Prostate gland (tissue), 2 donors: ENCODE measurements at regions not wholly inside any gene's neighbourhood (a gene's known extent, or its start where the extent isn't known, plus 50 kb on each side); places are given as distances from the start of the nearest gene placed in this dataset.
"Not testable (repeated sequence)": the region's sequence is repeated elsewhere in the genome, so short reads cannot be mapped to it uniquely, and the experiment has no call there.

Experiments used
- DNase-seq: peaks from one replicate; pipeline ENCODE4 v3.0.0-alpha.2; 2019; ENCODE audit warnings: low spot score
- H3K27ac ChIP-seq, 2 donors: fragments of 200-600 bp; sonication (generic); 2 replicates each; pipeline ENCODE4 v1.5.1; 2017 to 2019
- H3K27me3 ChIP-seq: fragments of 200-600 bp; sonication (generic); replicated peaks from 2 replicates; pipeline ENCODE4 v1.5.1; 2019; ENCODE audit not compliant: insufficient read depth
- H3K36me3 ChIP-seq, 2 donors: fragments of 200-600 bp; sonication (generic); 1 replicate in 1 of 2; 2 replicates in 1 of 2; pipeline versions ENCODE4 v1.5.1 to v1.8.1; 2017 to 2019
- H3K4me1 ChIP-seq: fragments of 200-600 bp; sonication (generic); replicated peaks from 2 replicates; pipeline ENCODE4 v1.5.1; 2019
- H3K4me3 ChIP-seq, 2 donors: fragments of 200-600 bp; sonication (generic); 2 replicates each; pipeline ENCODE4 v1.5.1; 2017 to 2019
- H3K9me3 ChIP-seq: fragments of 200-600 bp; sonication (generic); 2 replicates; pipeline ENCODE4 v1.5.1; 2017
- POLR2A ChIP-seq: fragments of 450-650 bp; IDR thresholded peaks from one replicate; pipeline ENCODE4 v1.6.1; 2016; ENCODE audit warnings: antibody characterized with exemption, mild to moderate bottlenecking
- POLR2AphosphoS5 ChIP-seq: sonication (generic); formaldehyde crosslinking; IDR thresholded peaks from one replicate; pipeline ENCODE4 v1.6.1; 2017; ENCODE audit warnings: antibody characterized with exemption
- WGBS: methylation state at CpG from one replicate; pipeline ENCODE4 v1.1.5; 2018; 5-methylcytosine and 5-hydroxymethylcytosine counted together
- intact Hi-C: fragments of 100-400 bp; cut with DNase I; formaldehyde crosslinking; loops from one replicate; pipeline ENCODE4 v1.14.2; 2022
- TF ChIP-seq, protein P1 (sequence below), 4 experiments: fragments of 200-600 bp in 2 of 4; fragments of 450-650 bp in 2 of 4; sonication (generic) in 2 of 4; IDR thresholded peaks; 1 replicate in 3 of 4; 2 replicates in 1 of 4; pipeline ENCODE4 v1.5.1; 2016 to 2019; ENCODE audit warnings: antibody characterized with exemption in 4 of 4, mild to moderate bottlenecking in 2 of 4, moderate library complexity in 2 of 4

DNA sequence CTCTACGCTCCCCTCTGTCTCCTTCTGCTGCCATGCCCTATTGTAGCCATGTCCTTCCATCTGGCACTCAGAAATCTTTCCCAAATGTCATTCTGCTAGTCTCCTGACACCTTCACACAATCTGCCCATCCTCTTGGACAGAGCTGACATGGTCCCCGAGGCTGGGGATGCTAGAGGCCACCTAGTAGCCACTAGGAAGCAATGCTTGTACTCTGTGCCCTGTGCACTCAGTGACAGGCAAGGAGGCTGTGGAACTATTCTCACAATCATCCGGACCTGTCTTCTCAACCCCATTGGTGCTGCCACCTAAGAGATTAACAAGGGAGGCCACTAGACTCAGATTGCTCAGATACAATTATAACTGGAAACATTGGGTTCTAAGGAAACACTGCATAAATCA is 112.6 kb upstream of the TMEM164 start:
- Histone ChIP-seq H3K36me3 (no peaks in the 10 kb centered on the region), H3K4me3 (no peak overlapping the region), H3K9me3 (no peaks in the 10 kb centered on the region), H3K27me3 (no peaks in the 10 kb centered on the region), H3K4me1 (no peaks in the 10 kb centered on the region), H3K27ac (no peak overlapping the region)
- TF ChIP-seq POLR2AphosphoS5 = no peak
- TF ChIP-seq POLR2A = no peak
- TF ChIP-seq, protein P1, sequence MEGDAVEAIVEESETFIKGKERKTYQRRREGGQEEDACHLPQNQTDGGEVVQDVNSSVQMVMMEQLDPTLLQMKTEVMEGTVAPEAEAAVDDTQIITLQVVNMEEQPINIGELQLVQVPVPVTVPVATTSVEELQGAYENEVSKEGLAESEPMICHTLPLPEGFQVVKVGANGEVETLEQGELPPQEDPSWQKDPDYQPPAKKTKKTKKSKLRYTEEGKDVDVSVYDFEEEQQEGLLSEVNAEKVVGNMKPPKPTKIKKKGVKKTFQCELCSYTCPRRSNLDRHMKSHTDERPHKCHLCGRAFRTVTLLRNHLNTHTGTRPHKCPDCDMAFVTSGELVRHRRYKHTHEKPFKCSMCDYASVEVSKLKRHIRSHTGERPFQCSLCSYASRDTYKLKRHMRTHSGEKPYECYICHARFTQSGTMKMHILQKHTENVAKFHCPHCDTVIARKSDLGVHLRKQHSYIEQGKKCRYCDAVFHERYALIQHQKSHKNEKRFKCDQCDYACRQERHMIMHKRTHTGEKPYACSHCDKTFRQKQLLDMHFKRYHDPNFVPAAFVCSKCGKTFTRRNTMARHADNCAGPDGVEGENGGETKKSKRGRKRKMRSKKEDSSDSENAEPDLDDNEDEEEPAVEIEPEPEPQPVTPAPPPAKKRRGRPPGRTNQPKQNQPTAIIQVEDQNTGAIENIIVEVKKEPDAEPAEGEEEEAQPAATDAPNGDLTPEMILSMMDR (IDR thresholded peaks at IDR 0.05) = no peak
- intact Hi-C loops = no loop called here
- DNase-seq = no peak
- WGBS = 96% methylated on average over 3 of the region's 3 CpGs

DNA sequence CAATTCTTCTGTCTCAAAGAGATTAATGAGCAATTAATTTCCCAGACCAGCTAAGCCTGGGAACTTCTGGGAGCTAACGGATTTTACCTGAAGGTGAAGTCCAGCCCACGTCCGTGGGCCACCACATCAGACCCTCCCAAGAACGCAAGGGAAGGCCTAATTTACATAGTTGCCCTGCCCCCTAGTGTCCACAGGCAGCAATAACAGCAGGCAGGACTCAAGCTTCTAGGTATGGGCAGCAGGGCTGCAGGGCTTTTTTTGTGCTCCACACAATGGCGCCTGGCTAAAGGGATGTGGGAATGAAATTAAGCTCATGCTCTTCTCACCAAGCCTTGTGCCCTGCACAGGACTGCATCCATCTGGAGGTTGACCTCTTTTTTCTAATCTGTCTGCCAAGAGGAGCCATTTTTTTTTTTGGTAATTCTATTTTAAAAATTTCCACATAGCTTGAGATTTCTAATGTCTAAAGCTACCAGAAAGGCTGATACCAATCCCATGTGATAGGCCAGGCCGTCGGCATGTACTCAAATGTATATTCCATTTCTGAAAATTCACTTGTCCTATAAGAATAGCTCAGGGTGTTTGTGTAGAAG is 111.9 kb upstream of the TMEM164 start:
- 61% methylated on average over 3 of the region's 7 CpGs for WGBS
- intact Hi-C loops = no loop called here
- Histone ChIP-seq H3K4me3 (no peak overlapping the region), H3K36me3 (no peaks in the 10 kb centered on the region), H3K27ac (no peak overlapping the region), H3K27me3 (no peaks in the 10 kb centered on the region), H3K4me1 (no peaks in the 10 kb centered on the region), H3K9me3 (no peaks in the 10 kb centered on the region)
- no peak for TF ChIP-seq POLR2A
- TF ChIP-seq, protein P1 (IDR thresholded peaks at IDR 0.05) = peak; percentile 25 to 60 (median 48)
- DNase-seq = peak; percentile 20

DNA sequence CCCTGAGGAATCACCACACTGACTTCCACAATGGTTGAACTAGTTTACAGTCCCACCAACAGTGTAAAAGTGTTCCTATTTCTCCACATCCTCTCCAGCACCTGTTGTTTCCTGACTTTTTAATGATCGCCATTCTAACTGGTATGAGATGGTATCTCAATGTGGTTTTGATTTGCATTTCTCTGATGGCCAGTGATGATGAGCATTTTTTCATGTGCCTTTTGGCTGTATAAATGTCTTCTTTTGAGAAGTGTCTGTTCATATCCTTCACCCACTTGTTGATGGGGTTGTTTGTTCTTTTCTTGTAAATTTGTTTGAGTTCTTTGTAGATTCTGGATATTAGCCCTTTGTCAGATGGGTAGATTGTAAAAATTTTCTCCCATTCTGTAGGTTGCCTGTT is 106.9 kb upstream of the TMEM164 start:
- WGBS = no CpG with 5 or more reads among the region's 1 CpG
- H3K9me3 ChIP-seq, H3K27me3 ChIP-seq, DNase-seq, H3K4me3 ChIP-seq, intact Hi-C loops, H3K27ac ChIP-seq, H3K36me3 ChIP-seq, H3K4me1 ChIP-seq: not testable (repeated sequence)

DNA sequence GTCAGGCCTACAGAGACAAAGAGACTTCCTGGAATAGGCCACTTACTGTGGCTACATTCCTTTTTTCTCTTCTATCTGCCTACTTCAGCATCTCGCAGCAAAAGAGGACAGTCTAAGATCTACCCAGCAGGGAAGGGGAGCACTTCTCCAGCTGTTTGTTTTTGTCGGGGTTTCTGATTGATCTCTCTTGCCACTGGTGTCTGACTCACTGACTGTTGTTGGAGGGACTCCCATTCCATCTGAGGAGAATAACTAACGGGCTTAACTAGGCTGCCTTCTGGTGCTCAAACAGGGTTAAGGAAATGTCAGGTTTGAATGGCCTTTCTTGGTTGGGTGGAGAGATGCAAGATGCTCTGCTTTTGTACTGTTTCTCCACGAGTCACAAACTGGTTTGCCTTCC is 100.2 kb upstream of the TMEM164 start:
- H3K4me1 ChIP-seq = no peaks in the 10 kb centered on the region
- no peak overlapping the region for H3K27ac ChIP-seq
- no peak for DNase-seq
- H3K4me3 ChIP-seq = no peak overlapping the region
- no peaks in the 10 kb centered on the region for H3K36me3 ChIP-seq
- WGBS = 61% methylated on average over 4 of the region's 4 CpGs
- TF ChIP-seq, protein P1 (IDR thresholded peaks at IDR 0.05) = no peak
- TF ChIP-seq POLR2A = no peak
- TF ChIP-seq POLR2AphosphoS5 = no peak
- H3K27me3 ChIP-seq = no peaks in the 10 kb centered on the region
- H3K9me3 ChIP-seq = no peaks in the 10 kb centered on the region
- intact Hi-C loops = no loop called here

DNA sequence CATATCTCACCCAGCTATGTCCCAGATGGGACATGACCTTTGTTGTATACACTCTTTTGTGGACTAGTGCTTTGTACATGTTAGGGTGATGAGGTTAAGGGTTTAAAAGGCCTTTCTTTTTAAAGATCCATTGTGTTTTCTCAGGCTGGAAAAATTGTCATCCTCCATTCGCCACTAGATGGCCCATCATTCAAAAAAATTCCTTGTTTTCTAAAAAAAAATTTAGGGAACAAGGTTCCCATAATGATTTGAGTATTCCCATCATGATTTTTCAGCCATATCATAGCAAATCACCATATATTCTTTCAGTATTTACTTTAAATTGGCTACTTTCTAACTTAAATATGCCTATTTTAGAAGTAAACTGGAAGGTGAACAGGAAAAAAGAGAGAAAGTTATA is 91.9 kb upstream of the TMEM164 start:
- H3K9me3 ChIP-seq = no peaks in the 10 kb centered on the region
- WGBS = 7% methylated on average over 1 of the region's 1 CpG
- H3K4me3 ChIP-seq = no peak overlapping the region
- no peak for TF ChIP-seq POLR2AphosphoS5
- TF ChIP-seq, protein P1 (IDR thresholded peaks at IDR 0.05) = peak in 3 of 4 experiments; percentile 33 to 51 (median 50)
- TF ChIP-seq POLR2A = no peak
- H3K27me3 ChIP-seq = no peaks in the 10 kb centered on the region
- H3K27ac ChIP-seq = no peak overlapping the region
- no peaks in the 10 kb centered on the region for H3K36me3 ChIP-seq
- no peaks in the 10 kb centered on the region for H3K4me1 ChIP-seq
- DNase-seq = no peak
- intact Hi-C loops = loop anchor here (10.0 kb wide), 2 partner anchors 94 to 234 kb away; partner anchors contain the start of gene TMEM164

DNA sequence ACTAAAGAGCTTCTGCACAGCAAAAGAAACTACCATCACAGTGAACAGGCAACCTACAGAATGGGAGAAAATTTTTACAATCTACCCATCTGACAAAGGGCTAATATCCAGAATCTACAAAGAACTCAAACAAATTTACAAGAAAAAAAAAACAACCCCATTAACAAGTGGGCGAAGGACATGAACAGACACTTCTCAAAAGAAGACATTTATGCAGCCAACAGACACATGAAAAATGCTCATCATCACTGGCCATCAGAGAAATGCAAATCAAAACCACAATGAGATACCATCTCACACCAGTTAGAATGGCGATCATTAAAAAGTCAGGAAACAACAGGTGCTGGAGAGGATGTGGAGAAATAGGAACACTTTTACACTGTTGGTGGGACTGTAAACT is 89.9 kb upstream of the TMEM164 start:
- WGBS = 78% methylated on average over 1 of the region's 2 CpGs
- not testable (repeated sequence) for H3K27me3 ChIP-seq, H3K4me3 ChIP-seq, H3K36me3 ChIP-seq, H3K4me1 ChIP-seq, DNase-seq, H3K27ac ChIP-seq, H3K9me3 ChIP-seq
- intact Hi-C loops = loop anchor here (10.0 kb wide), 2 partner anchors 92 to 232 kb away; partner anchors contain the start of gene TMEM164
